Limb (tissue), 2 donors: ENCODE measurements at regions not wholly inside any gene's neighbourhood (a gene's known extent, or its start where the extent isn't known, plus 50 kb on each side); places are given as distances from the start of the nearest gene placed in this dataset.
A peak's percentile ranks its signal among the peaks of the same experiment; 100 is the strongest.

Experiments
- DNase-seq, 2 donors: peaks; one replicate each; pipeline ENCODE4 v3.0.0-alpha.2; 2016; ENCODE audit errors: extremely low spot score in 2 of 2

- DNase-seq, result no peak
These were observed 169.2 kb upstream of the ADAMTS9 start for GRCh38 chr3:64856977-64857516.

GRCh38 chr3:64856106-64856505, 168.3 kb upstream of the ADAMTS9 start:
- DNase-seq, result no peak

DNA sequence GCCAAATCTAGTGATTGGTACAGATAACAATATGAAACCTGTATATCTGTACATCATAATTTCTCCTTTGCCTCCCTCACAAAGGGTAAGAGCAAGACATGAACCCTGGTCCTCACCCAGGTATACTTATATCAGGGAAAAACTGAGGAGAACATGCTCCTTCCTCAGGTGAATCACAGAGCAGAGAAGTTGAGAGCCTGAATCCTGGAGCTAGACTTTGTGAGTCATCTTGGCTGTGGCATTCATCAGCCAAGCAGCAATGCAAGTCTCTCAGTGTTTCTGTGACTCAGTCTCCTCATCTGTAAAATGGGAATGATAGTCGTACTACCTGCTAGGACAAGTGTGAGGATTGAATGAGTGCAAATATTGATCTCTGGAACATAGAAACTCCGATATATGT, 165.7 kb upstream of the ADAMTS9 start:
- no peak for DNase-seq

DNA sequence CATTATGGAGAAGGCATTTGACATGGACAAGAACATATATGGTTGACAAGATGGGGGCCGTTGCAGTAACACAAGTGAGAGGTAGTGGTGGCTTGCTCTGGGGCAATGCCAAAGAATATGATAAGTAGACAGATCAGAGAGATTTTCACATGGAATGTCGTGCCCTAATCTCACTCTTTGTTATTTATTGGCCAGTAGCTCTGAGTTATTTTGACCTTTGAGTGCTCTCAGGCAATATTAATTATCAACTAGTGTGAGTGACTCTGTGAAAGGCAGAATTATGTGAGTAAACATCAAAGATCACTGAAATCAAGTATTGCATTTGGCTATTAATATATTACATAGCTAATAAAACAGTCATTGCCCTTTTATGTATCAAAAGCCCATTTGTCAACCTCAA, 164.9 kb upstream of the ADAMTS9 start:
- DNase-seq, result no peak

DNA sequence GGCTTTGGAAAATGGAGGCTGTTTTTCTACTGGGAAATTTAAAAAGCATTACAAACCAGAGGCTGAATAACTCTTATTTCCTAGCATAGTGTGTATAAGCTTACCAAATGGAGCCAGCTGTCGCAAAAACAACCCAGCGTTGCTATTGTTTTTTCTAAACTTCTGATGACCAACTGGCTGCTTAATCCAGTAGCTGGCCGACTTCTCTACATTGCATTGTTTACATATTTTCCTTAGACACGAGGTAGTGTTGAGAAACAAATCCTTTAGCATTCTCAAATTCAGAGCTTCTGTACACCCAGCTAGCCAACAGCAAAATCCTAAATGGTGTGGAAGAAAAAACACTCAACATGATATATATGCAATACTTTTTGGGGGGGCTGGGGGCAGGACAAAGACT, 161.0 kb upstream of the ADAMTS9 start:
- peak in 1 of 2 donors; percentile 80 for DNase-seq

GRCh38 chr3:64848127-64848800, 160.5 kb upstream of the ADAMTS9 start:
- DNase-seq, result no peak

- no peak for DNase-seq
These were observed 156.8 kb upstream of the ADAMTS9 start for GRCh38 chr3:64844558-64844957.

GRCh38 chr3:64837986-64838735, 150.4 kb upstream of the ADAMTS9 start:
- no peak for DNase-seq

DNA sequence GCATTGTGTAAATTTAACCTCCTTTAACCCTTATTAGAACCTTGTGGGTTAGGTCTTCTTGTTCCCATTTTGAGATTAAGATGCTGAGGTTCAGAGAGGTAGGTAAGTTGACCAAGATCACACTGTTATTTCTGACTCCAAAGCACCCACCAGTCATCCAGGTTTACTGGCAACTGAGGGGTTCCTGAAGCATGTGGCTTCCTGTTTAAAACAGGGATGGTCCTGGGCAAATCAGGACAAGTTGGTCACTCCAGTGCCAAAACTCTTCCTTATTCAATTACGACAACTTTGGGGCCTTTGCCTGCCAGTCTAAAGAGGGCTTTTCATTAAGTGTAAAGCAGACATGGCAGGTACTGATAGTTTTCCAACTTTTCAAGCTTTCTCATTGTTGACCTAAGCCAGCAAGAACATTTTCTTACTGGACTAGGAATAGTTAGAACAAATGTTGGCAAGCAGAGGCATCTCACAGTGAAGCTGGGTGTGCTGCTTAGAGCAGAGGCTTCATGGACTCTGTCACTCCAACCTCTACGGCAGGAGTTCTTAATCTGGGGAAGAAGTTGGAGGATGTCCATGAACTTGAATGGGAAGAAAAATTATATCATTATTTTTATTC, 149.4 kb upstream of the ADAMTS9 start:
- DNase-seq, result no peak

DNA sequence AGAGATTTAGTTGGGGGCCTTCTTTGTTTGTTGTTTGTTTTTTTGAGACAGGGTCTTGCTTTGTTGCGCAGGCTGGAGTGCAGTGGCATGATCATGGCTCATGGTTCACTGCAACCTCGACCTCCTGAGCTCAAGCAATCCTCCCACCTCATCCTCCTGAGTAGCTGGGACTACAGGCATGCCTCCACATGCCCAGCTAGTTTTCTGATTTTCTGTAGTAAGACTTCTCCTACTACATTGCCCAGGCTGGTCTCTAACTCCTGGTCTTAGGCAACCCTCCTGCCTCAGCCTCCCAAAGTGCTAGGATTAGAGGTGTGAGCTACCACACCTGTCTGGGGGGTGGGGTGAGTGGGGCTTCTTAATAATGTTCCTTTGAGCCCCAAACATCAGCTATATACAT, 148.3 kb upstream of the ADAMTS9 start:
- DNase-seq, result no peak

- DNase-seq, result no peak
These were observed 144.3 kb upstream of the ADAMTS9 start for GRCh38 chr3:64832098-64832497.

DNA sequence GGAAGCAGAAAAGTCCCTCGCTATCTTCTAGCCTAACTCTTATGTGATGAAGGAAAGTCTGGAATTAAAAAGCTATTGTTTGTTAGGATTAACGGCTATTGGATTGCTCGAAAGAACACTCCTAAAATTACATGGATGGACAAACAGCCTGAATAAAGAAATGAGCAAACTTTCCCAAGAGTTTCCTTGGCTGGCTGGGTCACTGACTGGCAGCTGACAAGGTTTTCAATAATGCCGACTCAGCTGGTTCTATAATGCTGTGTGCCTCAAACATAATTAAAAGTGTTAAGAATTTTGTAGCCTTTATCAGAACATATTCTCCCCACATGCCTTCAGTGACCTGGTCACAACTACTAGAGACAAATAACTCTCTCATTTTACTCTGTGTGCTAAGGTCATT, 142.9 kb upstream of the ADAMTS9 start:
- DNase-seq, result no peak

- DNase-seq, result no peak
These were observed 141.5 kb upstream of the ADAMTS9 start for GRCh38 chr3:64829331-64829730.

- no peak for DNase-seq
These were observed 140.5 kb upstream of the ADAMTS9 start for GRCh38 chr3:64828276-64828675.

DNA sequence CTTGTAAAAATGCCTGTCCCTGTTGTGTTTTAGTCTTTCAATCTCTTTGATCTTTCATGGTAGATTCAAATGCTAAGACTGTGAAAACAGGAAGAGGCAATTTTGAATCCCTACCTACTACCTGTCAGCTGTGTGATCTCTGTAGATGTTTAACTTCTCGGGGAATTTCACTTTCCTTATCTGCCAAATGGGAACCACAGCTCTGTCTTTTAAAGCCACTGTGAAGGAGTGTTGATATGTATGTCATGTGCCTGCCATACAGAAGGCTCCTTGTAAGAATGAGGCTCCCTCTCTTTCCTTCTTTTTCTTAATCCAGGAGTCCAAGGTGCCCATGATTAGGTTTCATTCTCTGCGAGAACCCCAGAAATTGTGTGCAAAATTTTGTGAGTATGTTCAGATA, 139.6 kb upstream of the ADAMTS9 start:
- no peak for DNase-seq

DNA sequence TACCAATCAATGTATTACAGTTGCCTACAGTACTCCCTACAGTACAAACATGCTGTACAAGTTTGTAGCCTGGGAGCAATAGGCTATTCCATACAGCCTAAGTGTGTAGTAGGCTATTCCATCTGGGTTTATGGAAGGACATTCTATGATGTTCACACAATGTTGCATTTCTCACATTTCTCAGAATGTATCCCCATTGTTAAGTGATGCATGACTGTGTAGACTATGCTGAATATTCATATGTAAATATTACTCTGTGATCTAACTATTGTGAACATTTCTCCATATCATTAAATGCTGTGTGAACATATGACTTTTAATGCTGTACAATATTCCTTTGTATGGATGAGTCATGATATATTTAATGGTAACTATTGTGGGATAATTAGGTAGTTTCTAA, 139.2 kb upstream of the ADAMTS9 start:
- DNase-seq, result no peak

DNA sequence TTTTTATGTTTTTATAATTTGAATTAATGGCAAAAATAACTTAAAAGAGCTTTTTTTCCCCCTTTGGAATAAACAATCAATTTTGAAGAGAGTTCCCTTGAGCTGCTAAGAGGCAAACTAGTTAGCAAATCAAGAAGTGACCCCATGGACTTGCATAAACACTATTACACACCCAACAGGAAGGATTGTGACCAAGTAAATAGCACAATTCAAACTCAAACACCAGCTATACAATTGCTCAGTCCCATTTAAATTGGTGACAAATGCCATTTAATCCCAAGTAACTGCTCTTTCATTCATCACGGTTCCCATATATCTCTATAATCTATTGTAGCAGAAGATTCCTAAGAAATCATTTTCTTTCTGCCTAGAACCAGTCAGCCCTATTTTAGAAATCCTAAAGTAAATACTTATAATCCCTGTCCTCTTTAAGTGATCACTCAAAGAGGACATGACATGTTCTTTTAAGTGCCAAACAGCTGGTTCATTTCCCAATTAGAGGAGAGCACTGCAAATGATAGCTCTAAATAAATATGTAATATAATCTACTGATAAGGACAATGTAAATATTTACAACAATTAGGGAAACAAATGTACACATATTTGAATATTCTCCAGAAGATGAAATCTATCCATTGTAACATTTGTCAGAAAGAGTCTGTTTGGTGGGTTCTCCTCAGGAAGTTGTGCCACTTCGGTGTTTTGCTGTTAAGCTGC, 137.8 kb upstream of the ADAMTS9 start:
- DNase-seq, result no peak

GRCh38 chr3:64824394-64824909, 136.7 kb upstream of the ADAMTS9 start:
- peak in 1 of 2 donors; percentile 45 for DNase-seq

DNA sequence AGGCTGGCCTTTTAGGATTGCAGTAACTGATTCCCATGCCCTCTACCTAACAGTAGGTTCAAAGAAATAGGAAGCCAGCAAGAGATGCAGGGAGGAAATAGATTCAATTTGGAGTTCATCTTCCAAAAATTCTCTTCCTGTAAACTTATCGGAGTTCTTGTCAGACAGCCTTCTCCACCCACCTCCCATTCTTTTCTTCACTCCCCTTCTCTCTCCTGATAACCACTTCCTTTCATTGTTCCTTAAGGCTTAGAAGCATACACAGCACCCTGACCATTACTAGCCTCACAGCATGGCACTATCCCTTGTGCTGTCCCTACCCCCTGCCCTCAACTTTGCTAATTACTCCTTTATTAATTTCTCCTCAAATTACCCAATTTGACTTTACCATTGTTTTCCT, 130.4 kb upstream of the ADAMTS9 start:
- no peak for DNase-seq

- DNase-seq, result no peak
These were observed 128.6 kb upstream of the ADAMTS9 start for GRCh38 chr3:64816355-64816754.

GRCh38 chr3:64815789-64816188, 128.0 kb upstream of the ADAMTS9 start:
- peak; percentile 47 to 48 for DNase-seq

DNA sequence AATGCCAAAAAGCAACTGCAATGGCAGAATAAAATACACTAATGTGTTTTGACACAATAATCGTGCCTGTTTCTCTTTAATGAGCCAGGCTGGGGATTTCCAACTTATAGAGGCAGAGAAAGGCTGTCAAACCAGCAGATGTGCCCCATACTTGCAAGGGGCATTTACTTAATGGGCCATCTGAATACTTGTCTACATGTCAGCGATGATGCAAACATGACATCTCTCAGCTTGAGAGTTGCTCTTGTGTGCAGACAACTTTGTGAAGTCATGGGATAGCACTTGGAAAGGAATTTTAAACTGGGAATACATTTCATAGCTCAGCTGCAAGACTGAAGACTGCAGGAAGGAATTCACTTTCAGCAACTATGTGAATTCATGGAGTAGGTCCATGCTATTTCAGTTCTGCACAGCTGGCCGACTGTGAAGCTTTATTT, 127.4 kb upstream of the ADAMTS9 start:
- peak; percentile 34 to 89 for DNase-seq
